Sigmoid colon (tissue), 6 donors: ENCODE measurements at regions not wholly inside any gene's neighbourhood (a gene's known extent, or its start where the extent isn't known, plus 50 kb on each side); places are given as distances from the start of the nearest gene placed in this dataset.

Experiments
- DNase-seq: peaks from one replicate; pipeline ENCODE4 v3.0.0-alpha.2; 2019
- H3K27ac ChIP-seq, 4 donors: fragments of 200-600 bp; sonication (generic); one replicate each; pipeline ENCODE4 v1.5.1; 2016 to 2019; ENCODE audit warnings: mild to moderate bottlenecking in 1 of 4
- H3K27me3 ChIP-seq, 3 donors: fragments of 200-600 bp; sonication (generic); one replicate each; pipeline ENCODE4 v1.5.1; 2019; ENCODE audit warnings: mild to moderate bottlenecking in 1 of 3
- H3K36me3 ChIP-seq, 4 donors: fragments of 200-600 bp; sonication (generic); one replicate each; pipeline ENCODE4 v1.5.1; 2016 to 2019
- H3K4me1 ChIP-seq, 4 donors: fragments of 200-600 bp; sonication (generic); one replicate each; pipeline ENCODE4 v1.5.1; 2017 to 2019
- H3K4me3 ChIP-seq, 4 donors: fragments of 200-600 bp; sonication (generic); one replicate each; pipeline ENCODE4 v1.5.1; 2017 to 2019; ENCODE audit warnings: mild to moderate bottlenecking in 2 of 4, moderate library complexity in 1 of 4
- H3K9me3 ChIP-seq, 4 donors: fragments of 200-600 bp in 3 of 4; sonication (generic) in 3 of 4; one replicate each; pipeline versions ENCODE4 v1.5.1 to v1.6.1; 2013 to 2019
- CTCF ChIP-seq, 4 experiments: fragments of 450-650 bp in 3 of 4; fragments of 200-600 bp in 1 of 4; IDR thresholded peaks; one replicate each; pipeline ENCODE4 v1.5.1; 2016 to 2019; ENCODE audit warnings: antibody characterized with exemption in 4 of 4, mild to moderate bottlenecking in 3 of 4, moderate library complexity in 2 of 4
- EP300 ChIP-seq, 4 donors: sonication (generic); formaldehyde crosslinking; IDR thresholded peaks; one replicate each; pipeline ENCODE4 v1.6.1; 2017; ENCODE audit warnings: antibody characterized with exemption in 4 of 4
- POLR2A ChIP-seq, 2 donors: fragments of 450-650 bp; IDR thresholded peaks; one replicate each; pipeline ENCODE4 v1.6.1; 2016; ENCODE audit warnings: antibody characterized with exemption in 2 of 2, mild to moderate bottlenecking in 2 of 2, moderate library complexity in 2 of 2
- POLR2AphosphoS5 ChIP-seq, 4 donors: sonication (generic); formaldehyde crosslinking; IDR thresholded peaks; one replicate each; pipeline ENCODE4 v1.6.1; 2017; ENCODE audit warnings: antibody characterized with exemption in 4 of 4
- WGBS, 2 donors: extraction: QIAGEN DNeasy Blood & Tissue Kit; methylation state at CpG; one replicate each; pipeline ENCODE4 v1.1.7; 2013; 5-methylcytosine and 5-hydroxymethylcytosine counted together
- intact Hi-C: fragments of 100-400 bp; cut with DNase I; formaldehyde crosslinking; loops from one replicate; pipeline ENCODE4 v1.15.1; 2023
- donor health status: healthy with polysubstance abuse.
- donor health status: healthy.

GRCh38 chr3:66747261-66747660 lies 246.4 kb upstream of the LRIG1 start:
- Histone ChIP-seq H3K9me3 (no peaks in the 10 kb centered on the region), H3K27me3 (no peaks in the 10 kb centered on the region), H3K4me3 (no peak overlapping the region), H3K36me3 (no peaks in the 10 kb centered on the region), H3K27ac (peak overlapping the region in 2 of 4 donors; percentile 30 to 37), H3K4me1 (peaks cover 0 to 40% (median 20%) of the 10 kb centered on the region in 4 donors)
- TF ChIP-seq POLR2A (IDR thresholded peaks at IDR 0.05) = no peak
- no peak for TF ChIP-seq CTCF (IDR thresholded peaks at IDR 0.05)
- TF ChIP-seq EP300 (IDR thresholded peaks at IDR 0.05) = no peak
- TF ChIP-seq POLR2AphosphoS5 (IDR thresholded peaks at IDR 0.05) = no peak
- no peak for DNase-seq
- intact Hi-C loops = loop anchor here (10.0 kb wide), 1 partner anchor 58 kb away; no protein-coding TSS in a partner anchor
- WGBS, 2 donors = 80 to 87% methylated on average over 6 of the region's 6 CpGs

GRCh38 chr3:66747696-66748095 lies 246.9 kb upstream of the LRIG1 start:
- intact Hi-C loops = loop anchor here (10.0 kb wide), 1 partner anchor 57 kb away; no protein-coding TSS in a partner anchor

GRCh38 chr3:66748175-66748876 lies 247.5 kb upstream of the LRIG1 start:
- no peak overlapping the region for H3K4me3 ChIP-seq
- no peaks in the 10 kb centered on the region for H3K9me3 ChIP-seq
- intact Hi-C loops = loop anchor here (10.0 kb wide), 1 partner anchor 56 kb away; no protein-coding TSS in a partner anchor
- H3K27ac ChIP-seq = peak overlapping the region in 2 of 4 donors; percentile 30 to 37
- no peak for DNase-seq
- no peaks in the 10 kb centered on the region for H3K36me3 ChIP-seq
- TF ChIP-seq CTCF (IDR thresholded peaks at IDR 0.05) = no peak
- no peak for TF ChIP-seq EP300 (IDR thresholded peaks at IDR 0.05)
- TF ChIP-seq POLR2A (IDR thresholded peaks at IDR 0.05) = no peak
- TF ChIP-seq POLR2AphosphoS5 (IDR thresholded peaks at IDR 0.05) = no peak
- 62 to 81% methylated on average over 2 of the region's 2 CpGs for WGBS, 2 donors
- H3K4me1 ChIP-seq = peaks cover 0 to 43% (median 23%) of the 10 kb centered on the region in 4 donors
- H3K27me3 ChIP-seq = no peaks in the 10 kb centered on the region

More at GRCh38 chr3:66747696-66748095, 246.9 kb upstream of the LRIG1 start:
- H3K4me3 ChIP-seq = no peak overlapping the region
- TF ChIP-seq CTCF (IDR thresholded peaks at IDR 0.05) = no peak
- no peak for TF ChIP-seq POLR2A (IDR thresholded peaks at IDR 0.05)
- TF ChIP-seq EP300 (IDR thresholded peaks at IDR 0.05) = no peak
- TF ChIP-seq POLR2AphosphoS5 (IDR thresholded peaks at IDR 0.05) = no peak
- H3K27me3 ChIP-seq = no peaks in the 10 kb centered on the region
- H3K27ac ChIP-seq = peak overlapping the region in 2 of 4 donors; percentile 30 to 37
- 73 to 91% methylated on average over 4 of the region's 4 CpGs for WGBS, 2 donors
- H3K4me1 ChIP-seq = peaks cover 0 to 40% (median 20%) of the 10 kb centered on the region in 4 donors
- DNase-seq = no peak
- H3K36me3 ChIP-seq = no peaks in the 10 kb centered on the region
- H3K9me3 ChIP-seq = no peaks in the 10 kb centered on the region

- intact Hi-C loops = no loop called here
- H3K36me3 ChIP-seq = no peaks in the 10 kb centered on the region
- no peak for DNase-seq
- peak overlapping the region in 3 of 4 donors; percentile 50 to 64 (median 53) for H3K27ac ChIP-seq
- 90 to 93% methylated on average over 3 of the region's 3 CpGs for WGBS, 2 donors
- no peak overlapping the region for H3K4me3 ChIP-seq
- TF ChIP-seq POLR2A (IDR thresholded peaks at IDR 0.05) (no peak), CTCF (IDR thresholded peaks at IDR 0.05) (no peak), EP300 (IDR thresholded peaks at IDR 0.05) (no peak), POLR2AphosphoS5 (IDR thresholded peaks at IDR 0.05) (no peak)
- no peaks in the 10 kb centered on the region for H3K27me3 ChIP-seq
- H3K4me1 ChIP-seq = peaks cover 0 to 53% (median 28%) of the 10 kb centered on the region in 4 donors
- no peaks in the 10 kb centered on the region for H3K9me3 ChIP-seq
Measured at GRCh38 chr3:66751842-66752241, 246.3 kb upstream of the KBTBD8 start.
